Calu3 (cell line): ENCODE measurements at regions not wholly inside any gene's neighbourhood (a gene's known extent, or its start where the extent isn't known, plus 50 kb on each side); places are given as distances from the start of the nearest gene placed in this dataset.

Experiments used
- BruUV-seq: library from RNA; stranded (reverse); fragments of 400-500 nt; replicated peaks from 2 replicates; lab custom pipeline; 2021; lab: Mats Ljungman, UMichigan
- CTCF ChIA-PET: fragments of 300-600 bp; sonication (Branson Sonifier 250); formaldehyde crosslinking; loops from one replicate; lab custom pipeline; 2022; ENCODE audit warnings: antibody characterized with exemption; lab: Charles Lee
- DNase-seq: peaks from one replicate; pipeline ENCODE4 v3.0.0; 2022
- H3K27ac Mint-ChIP-seq: one replicate; pipeline ENCODE4 v1.8.0; 2022; ENCODE audit warnings: mixed read lengths; ENCODE audit not compliant: unreplicated experiment
- H3K27me3 Mint-ChIP-seq: one replicate; pipeline ENCODE4 v1.8.0; 2022; ENCODE audit warnings: mixed read lengths; ENCODE audit not compliant: unreplicated experiment
- H3K36me3 Mint-ChIP-seq: one replicate; pipeline ENCODE4 v1.8.0; 2022; ENCODE audit warnings: mild to moderate bottlenecking, moderate library complexity, mixed read lengths; ENCODE audit not compliant: insufficient read depth, unreplicated experiment
- H3K4me1 Mint-ChIP-seq: one replicate; pipeline ENCODE4 v1.8.0; 2022; ENCODE audit warnings: mild to moderate bottlenecking, low read depth, mixed read lengths; ENCODE audit not compliant: unreplicated experiment
- H3K4me3 Mint-ChIP-seq: one replicate; pipeline ENCODE4 v1.8.0; 2022; ENCODE audit warnings: mild to moderate bottlenecking, low read depth, moderate library complexity, mixed read lengths; ENCODE audit not compliant: unreplicated experiment
- H3K9me3 Mint-ChIP-seq: one replicate; pipeline ENCODE4 v1.8.0; 2022; ENCODE audit warnings: low read depth, mixed read lengths; ENCODE audit not compliant: unreplicated experiment
- intact Hi-C: fragments of 100-400 bp; cut with micrococcal nuclease; formaldehyde crosslinking; loops from one replicate; pipeline ENCODE4 v1.10.0; 2022; ENCODE audit not compliant: unreplicated experiment
- TF ChIP-seq, protein P1 (sequence below): fragments of 200-600 bp; IDR thresholded peaks from one replicate; pipeline ENCODE4 v1.8.0; 2022; ENCODE audit warnings: antibody characterized with exemption; ENCODE audit not compliant: unreplicated experiment

DNA sequence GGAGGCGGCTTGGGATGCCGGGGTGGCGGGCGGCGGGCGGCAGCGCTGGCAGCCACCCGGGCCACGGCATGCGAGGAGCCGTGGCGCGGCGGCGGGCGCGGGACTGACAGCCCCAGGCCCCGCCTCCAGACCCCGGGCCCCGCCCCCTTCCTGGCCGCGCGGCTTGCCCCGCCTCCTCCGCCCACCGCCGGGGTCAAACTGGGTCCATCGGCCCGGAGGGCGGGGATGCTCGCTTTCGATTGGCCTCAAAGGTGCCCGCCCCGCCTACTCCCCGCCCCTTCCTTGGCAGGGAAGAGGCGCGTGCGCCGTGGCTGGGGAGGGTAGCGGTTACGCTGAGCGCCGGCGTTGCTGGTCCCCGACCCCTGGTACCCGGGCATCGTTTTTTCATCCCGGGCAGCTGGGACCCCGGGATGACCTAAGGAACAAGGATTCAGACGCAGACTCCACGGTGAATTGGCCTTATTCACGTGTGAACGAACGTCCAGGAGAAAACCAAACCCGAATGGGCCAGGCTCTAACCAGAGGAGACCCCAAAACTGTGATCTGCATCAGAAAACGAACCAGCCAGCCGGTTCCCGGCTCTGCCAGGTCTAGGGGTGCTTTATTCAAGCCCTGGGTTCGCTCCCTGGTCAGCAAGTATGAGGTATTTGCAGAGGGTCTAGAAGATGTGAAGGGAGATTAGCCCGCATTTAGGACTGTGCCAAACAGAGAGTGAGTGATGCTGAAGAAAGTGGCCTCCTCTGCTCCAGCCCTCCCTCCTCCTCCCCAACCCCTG, 117.2 kb upstream of the GUCA2B start:
- Mint-ChIP-seq H3K4me3 (peak overlapping the region; percentile 87), H3K9me3 (no peaks in the 10 kb centered on the region), H3K4me1 (peaks cover 35% of the 10 kb centered on the region), H3K27me3 (no peaks in the 10 kb centered on the region), H3K36me3 (peaks cover 26% of the 10 kb centered on the region), H3K27ac (no peak overlapping the region)
- CTCF ChIA-PET, result interaction anchor here (0.7 to 1.0 kb wide), 5 partner anchors 9 to 374 kb away, joined by 3 to 9 read pairs (median 4); no protein-coding TSS in a partner anchor
- peak; percentile 97 for DNase-seq
- no TSS peak for BruUV-seq
- intact Hi-C loops, result loop anchor here (10.0 kb wide), 2 partner anchors 121 to 221 kb away; partner anchors contain the start of gene HIVEP3
- TF ChIP-seq, protein P1, sequence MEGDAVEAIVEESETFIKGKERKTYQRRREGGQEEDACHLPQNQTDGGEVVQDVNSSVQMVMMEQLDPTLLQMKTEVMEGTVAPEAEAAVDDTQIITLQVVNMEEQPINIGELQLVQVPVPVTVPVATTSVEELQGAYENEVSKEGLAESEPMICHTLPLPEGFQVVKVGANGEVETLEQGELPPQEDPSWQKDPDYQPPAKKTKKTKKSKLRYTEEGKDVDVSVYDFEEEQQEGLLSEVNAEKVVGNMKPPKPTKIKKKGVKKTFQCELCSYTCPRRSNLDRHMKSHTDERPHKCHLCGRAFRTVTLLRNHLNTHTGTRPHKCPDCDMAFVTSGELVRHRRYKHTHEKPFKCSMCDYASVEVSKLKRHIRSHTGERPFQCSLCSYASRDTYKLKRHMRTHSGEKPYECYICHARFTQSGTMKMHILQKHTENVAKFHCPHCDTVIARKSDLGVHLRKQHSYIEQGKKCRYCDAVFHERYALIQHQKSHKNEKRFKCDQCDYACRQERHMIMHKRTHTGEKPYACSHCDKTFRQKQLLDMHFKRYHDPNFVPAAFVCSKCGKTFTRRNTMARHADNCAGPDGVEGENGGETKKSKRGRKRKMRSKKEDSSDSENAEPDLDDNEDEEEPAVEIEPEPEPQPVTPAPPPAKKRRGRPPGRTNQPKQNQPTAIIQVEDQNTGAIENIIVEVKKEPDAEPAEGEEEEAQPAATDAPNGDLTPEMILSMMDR, result no peak

DNA sequence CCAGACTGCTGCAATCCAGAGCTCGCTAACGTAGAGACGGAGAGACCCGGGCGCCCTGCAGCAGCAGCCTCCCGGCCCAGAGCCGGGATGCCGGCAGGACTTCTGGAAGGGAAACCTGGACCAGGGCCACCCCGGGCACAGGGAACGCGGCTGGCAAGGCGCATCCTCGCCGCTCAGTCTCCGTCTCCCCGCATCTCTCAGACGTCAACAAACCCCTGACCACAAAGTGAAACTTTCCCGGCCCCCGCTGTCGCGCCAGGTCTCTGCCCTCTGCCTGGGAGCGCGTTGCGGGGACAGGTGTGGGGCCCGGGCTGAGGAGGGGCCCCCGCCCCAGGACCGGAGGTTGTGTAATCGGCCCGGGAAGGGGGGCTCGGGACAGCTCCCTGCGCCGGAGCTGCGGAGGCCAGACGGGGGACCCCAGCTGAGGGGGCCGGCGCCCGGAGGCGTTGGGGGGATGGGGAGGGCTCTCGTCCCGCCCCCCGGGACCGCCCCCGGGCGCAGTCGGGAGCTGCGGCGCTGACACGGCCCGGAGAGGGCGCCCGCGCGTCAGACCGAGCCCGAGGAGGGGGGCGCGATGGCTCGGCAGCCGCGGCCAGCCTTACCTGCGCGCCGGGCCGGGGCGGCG, 116.6 kb upstream of the HIVEP3 start:
- CTCF ChIA-PET, result interaction anchor here (0.7 to 1.0 kb wide), 8 partner anchors 8 to 373 kb away, joined by 3 to 9 read pairs (median 4); no protein-coding TSS in a partner anchor
- Mint-ChIP-seq H3K36me3 (peaks cover 28% of the 10 kb centered on the region), H3K4me1 (peaks cover 39% of the 10 kb centered on the region), H3K27me3 (no peaks in the 10 kb centered on the region), H3K27ac (peak overlapping the region; percentile 34), H3K4me3 (peak overlapping the region; percentile 87), H3K9me3 (no peaks in the 10 kb centered on the region)
- peak; percentile 56 for DNase-seq
- TF ChIP-seq, protein P1, result no peak
- no TSS peak for BruUV-seq
- intact Hi-C loops, result loop anchor here (10.0 kb wide), 2 partner anchors 121 to 221 kb away; partner anchors contain the start of gene HIVEP3

DNA sequence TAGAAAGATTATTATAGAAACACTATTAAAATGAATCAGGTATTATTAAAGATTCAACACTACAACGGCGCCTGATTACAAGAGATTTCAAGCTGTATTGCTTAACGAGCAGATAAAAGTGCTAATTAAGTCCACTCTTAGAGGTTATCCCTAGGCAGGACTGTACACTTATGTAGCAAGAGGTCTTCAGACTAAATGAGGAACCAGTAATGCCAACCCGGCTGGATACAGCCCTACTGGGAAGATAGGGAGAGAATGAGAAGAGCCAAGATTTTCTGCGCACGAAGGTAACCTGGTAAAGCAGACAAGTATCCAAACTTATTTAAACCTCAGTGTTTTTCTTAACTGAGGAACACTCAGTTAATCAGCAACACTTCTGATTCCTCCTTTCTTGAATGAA, 115.7 kb upstream of the HIVEP3 start:
- CTCF ChIA-PET, result interaction anchor here (1.0 kb wide), 1 partner anchor 80 kb away, joined by 3 read pairs; no protein-coding TSS in a partner anchor
- Mint-ChIP-seq H3K27me3 (no peaks in the 10 kb centered on the region), H3K9me3 (no peaks in the 10 kb centered on the region), H3K27ac (peak overlapping the region; percentile 34), H3K4me3 (peak overlapping the region; percentile 87), H3K36me3 (peaks cover 28% of the 10 kb centered on the region), H3K4me1 (peaks cover 39% of the 10 kb centered on the region)
- TF ChIP-seq, protein P1, result no peak
- no TSS peak for BruUV-seq
- DNase-seq, result no peak
- intact Hi-C loops, result loop anchor here (10.0 kb wide), 2 partner anchors 120 to 220 kb away; partner anchors contain the start of gene HIVEP3

DNA sequence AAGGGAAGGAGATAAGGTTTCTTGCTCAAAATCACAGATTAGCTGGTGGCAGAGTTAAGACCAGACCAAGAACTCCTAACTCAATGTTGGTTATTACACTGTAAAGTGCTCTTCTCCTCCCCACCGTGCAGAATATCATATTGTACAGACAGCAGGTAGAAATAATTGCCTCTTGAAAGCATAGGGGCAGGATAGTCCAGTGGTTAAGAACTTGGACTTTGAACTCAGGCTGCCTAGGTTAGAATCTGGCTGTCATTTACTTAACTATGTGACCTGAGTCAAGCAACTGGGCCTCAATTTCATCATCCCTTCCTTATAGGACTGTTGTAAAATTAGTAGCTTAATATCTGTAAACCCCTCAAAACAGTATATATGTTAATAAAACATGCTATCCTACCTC, 114.9 kb upstream of the HIVEP3 start:
- CTCF ChIA-PET, result interaction anchor here (0.6 to 0.7 kb wide), 2 partner anchors 70 to 118 kb away, joined by 3 to 4 read pairs; no protein-coding TSS in a partner anchor
- H3K36me3 Mint-ChIP-seq, result peaks cover 28% of the 10 kb centered on the region
- H3K4me1 Mint-ChIP-seq, result peaks cover 39% of the 10 kb centered on the region
- DNase-seq, result no peak
- H3K27me3 Mint-ChIP-seq, result no peaks in the 10 kb centered on the region
- H3K27ac Mint-ChIP-seq, result no peak overlapping the region
- no peaks in the 10 kb centered on the region for H3K9me3 Mint-ChIP-seq
- TF ChIP-seq, protein P1, result no peak
- TSS peak; percentile 37 for BruUV-seq
- H3K4me3 Mint-ChIP-seq, result no peak overlapping the region
- intact Hi-C loops, result loop anchor here (10.0 kb wide), 2 partner anchors 119 to 219 kb away; partner anchors contain the start of gene HIVEP3
